ENCODE measurements at regions not wholly inside any gene's neighbourhood (a gene's known extent, or its start where the extent isn't known, plus 50 kb on each side); places are given as distances from the start of the nearest gene placed in this dataset.
"Not testable (repeated sequence)": the region's sequence is repeated elsewhere in the genome, so short reads cannot be mapped to it uniquely, and the experiment has no call there.

DNA sequence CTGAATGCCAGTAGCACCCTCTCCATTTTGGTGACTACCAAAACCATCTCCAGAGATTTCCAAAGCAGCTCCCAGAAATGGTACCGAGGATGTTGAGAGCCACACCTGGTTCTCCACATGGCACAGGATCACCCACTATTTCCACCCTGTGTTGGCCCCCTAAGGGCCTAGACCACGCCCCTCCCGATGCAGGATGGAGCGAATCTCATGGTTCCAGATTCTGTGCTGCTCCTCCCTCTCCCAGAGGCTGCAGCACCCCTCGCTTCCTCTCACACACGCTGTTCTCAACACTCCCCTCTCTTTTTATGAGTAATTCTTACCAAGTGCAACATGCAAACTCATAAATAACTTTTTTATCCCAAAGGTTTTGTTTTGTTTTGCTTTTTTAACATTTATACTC, 571.5 kb downstream of the STK39 start:
- no peak for DNase-seq

GRCh38 chr2:167670588-167670987, 576.8 kb downstream of the STK39 start:
- no peak for DNase-seq

GRCh38 chr2:167653131-167653530, 594.3 kb downstream of the STK39 start:
- no peak for DNase-seq

GRCh38 chr2:167652401-167652800, 595.0 kb downstream of the STK39 start:
- no peak for DNase-seq

- no peak for DNase-seq
Measured at GRCh38 chr2:167651406-167652151, 595.8 kb downstream of the STK39 start.

DNA sequence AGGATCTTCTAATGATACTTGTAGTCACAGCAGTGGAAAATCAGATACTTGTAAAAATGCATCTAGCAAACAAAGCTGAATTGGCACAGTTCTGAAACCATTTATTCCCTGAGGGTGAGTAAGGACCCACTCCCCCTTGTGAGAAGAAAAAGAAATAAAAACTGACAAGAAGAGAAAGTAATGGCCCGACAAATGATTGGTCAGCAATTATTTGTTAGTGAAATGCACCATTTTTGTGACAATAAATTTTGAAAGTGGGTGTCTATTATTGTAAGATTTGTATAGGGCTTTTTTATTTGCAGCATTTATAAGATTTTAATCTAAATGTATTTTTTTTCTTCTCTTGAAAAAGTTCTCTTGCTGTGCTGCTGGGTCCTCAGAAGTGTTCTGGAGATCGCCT, 600.8 kb downstream of the STK39 start:
- DNase-seq: no peak

DNA sequence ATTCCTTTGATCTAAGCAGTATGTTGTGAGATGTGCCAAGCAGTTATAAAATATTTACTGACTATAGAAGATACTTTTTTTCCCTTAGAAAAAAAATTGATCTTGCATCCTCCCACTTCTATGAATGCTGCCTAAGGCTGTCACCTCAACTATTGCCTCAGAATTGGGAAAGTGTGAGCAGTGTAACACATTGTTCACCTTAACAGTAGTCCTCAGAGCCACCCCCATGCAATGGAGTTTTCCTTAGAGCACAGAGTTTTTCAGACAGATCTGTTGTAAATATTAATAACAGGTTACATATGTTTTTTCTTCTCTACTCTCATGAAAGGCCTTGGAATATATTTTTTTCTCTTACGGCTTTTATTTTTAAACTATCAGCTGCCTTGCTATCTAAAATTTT, 607.3 kb downstream of the STK39 start:
- no peak for DNase-seq

GRCh38 chr2:167637741-167638140, 609.7 kb downstream of the STK39 start:
- no peak for DNase-seq

GRCh38 chr2:167632271-167632670, 615.1 kb downstream of the STK39 start:
- DNase-seq: not testable (repeated sequence)

DNA sequence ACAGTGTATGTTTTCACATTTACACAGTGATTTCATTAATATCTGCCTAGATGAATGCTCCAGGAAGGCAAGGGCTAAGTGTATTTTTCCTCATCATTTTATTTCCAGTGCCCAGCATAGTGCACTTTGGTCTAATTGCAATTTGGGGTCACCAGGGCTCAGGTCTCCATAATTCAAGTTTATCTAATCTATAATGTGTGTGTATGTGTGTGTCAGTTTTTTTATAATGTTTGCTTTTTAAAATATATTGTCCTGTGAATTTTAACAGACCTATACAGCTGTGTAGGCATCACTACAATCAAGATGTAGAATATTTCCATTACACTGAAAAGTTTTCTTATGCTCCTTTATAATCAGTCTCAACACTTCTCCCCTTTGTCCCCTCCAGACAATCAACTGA, 620.4 kb downstream of the STK39 start:
- DNase-seq: no peak

DNA sequence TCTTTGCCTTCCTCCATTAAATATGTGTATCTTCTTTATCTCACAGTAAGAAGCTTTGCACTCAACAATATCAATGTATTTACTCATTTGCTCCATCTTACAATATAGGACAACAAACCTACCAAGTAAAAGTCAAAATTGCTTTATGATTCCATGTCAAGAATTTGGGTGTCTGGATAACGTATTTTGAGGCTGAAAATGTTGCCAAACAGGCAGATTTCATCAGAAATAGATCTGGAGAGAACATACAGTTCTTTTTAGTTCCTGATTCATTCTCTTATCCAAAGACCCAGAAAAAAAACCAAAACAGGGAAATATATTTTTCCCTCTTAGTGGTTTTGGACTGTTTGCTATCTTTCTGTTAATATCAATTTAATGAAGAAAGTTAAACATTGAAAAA, 621.1 kb downstream of the STK39 start:
- DNase-seq: no peak

GRCh38 chr2:167616997-167617396, 630.4 kb downstream of the STK39 start:
- no peak for DNase-seq

- no peak for DNase-seq
Measured at GRCh38 chr2:167613471-167613870, 633.9 kb downstream of the STK39 start.

- no peak for DNase-seq
Measured at GRCh38 chr2:167608487-167608886, 638.9 kb downstream of the STK39 start.

- no peak for DNase-seq
Measured at GRCh38 chr2:167607731-167608130, 639.7 kb downstream of the STK39 start.

DNA sequence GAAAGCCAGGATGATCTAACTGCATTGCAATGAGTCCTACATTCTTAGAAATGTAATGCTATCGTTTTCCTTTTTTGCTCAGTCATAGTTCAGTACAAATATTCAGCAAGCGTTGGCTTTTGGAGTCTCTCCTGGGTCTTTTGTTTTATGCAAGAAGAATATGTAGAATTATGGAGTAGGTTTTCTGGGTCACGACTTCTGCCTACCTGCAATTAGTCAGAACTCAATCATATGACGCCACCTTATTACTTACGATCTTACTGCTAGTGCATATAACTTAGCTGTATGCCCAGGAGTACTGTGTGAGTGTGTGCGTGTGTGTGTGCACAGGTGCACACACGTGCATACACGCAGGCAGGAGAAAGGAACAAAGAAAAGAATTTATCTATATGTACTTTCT, 640.2 kb downstream of the STK39 start:
- DNase-seq: no peak

DNA sequence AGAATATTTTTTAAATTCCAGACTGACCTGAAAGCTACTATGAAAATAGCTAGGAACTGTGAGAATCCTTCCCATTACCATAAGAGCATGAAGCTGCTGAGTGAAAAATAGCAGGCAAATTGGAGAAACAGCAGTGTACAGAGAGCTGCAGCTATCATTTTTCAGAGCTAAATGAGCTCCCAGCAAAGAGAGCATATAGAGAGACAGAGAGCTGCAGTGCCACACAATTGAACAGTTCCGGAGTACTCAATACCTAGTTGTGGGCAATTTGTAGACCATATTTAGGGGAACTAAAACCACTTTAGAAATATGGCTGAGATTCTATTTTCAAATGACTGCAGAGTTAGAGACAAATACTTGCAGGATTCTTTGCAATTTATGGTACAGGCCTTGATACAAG, 645.3 kb downstream of the STK39 start:
- no peak for DNase-seq

DNA sequence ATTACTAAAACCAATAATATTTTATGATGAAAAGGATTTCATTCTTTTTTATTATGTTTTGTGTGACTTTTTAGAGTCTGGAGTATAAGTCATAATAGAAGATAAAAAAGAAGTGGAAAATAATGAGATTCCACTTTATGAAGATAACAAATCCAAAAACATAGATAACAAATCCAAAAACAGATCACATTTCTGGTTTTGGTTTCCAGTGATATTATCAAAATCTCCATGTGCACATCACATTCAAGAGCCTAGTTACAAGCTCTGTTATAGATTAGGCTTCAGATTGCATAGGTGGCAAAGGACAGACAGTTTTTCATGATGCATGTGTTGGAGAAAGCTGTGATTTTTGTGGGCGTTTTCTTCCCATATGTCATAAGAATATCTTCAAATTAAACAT, 648.2 kb downstream of the STK39 start:
- DNase-seq: no peak

- no peak for DNase-seq
Measured at GRCh38 chr2:167595839-167596471, 651.4 kb downstream of the STK39 start.

GRCh38 chr2:167595021-167595420, 652.4 kb downstream of the STK39 start:
- DNase-seq: no peak

DNA sequence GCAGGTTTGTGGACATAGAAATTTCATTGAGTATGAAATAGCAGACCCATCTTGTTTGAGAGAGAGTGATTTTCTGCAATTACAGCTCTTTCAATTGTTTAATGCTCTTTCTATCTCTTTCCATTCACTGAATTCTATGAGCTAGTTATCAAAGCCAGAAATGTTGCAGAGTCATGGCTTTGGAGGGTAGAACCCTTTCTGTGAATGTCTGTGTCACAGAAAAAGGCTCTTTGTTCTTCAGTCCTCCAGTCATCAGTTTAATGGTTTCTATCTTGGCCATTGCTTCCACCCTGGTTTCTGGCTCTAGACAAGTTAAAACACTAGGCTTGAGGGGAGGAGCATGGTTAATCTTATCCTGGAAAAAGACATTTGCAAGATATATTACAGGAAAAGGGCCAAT, 655.0 kb downstream of the STK39 start:
- peak in 1 of 2 donors; percentile 52 for DNase-seq

GRCh38 chr2:167582619-167583018, 664.8 kb downstream of the STK39 start:
- no peak for DNase-seq

DNA sequence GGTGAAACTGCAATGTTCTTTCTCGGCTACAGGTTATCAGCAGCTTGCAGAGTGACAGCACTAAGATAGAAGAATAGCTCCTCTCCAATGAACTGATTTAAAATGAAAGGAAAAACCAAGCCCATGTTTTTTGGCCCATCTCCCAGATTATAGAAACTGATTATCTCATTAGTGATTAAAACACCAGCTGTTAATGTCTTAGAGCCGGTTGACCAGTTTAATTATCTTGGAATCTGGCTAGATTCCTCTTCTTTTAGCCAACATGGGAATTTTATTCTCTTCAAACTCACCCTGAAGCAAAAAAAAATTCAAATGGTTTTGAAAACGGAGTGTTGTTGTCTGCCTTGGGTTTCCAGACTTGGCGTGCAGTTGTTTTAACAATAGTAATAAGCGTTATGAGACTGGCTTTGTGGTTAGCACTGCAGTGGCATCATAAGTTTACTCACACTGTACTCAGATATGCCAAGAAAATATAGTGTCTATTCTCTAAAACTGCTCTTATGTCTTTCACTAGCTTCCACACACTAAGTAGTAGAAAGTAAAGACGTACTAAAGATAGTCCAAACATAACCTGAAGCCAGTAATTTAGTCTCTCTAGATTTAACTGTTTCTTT, 665.3 kb downstream of the STK39 start:
- DNase-seq: no peak

DNA sequence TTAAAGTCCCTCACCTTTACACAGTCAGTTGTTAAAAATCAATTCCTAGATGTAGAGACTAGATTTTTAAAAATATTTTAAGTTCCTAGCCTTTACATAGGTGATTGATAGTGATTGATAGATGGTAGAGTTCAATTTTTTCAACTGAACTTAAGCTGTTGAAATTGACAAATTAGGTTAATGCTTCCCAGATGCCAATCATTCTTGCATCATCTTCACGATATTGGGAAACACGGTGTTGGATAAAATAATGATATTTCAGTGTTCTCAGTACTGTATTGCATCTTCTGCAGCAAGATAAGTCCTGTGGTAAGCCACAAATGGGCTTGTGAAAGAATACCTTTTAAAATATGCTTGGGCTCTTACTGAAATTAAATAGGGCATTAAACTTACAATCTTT, 667.6 kb downstream of the STK39 start:
- no peak for DNase-seq
